GM04504 (cell line): ENCODE measurements at regions not wholly inside any gene's neighbourhood (a gene's known extent, or its start where the extent isn't known, plus 50 kb on each side); places are given as distances from the start of the nearest gene placed in this dataset.
"Not testable (repeated sequence)": the region's sequence is repeated elsewhere in the genome, so short reads cannot be mapped to it uniquely, and the experiment has no call there.

Experiments
- DNase-seq: peaks from one replicate; pipeline ENCODE4 v3.0.0-alpha.2; 2012; ENCODE audit warnings: low read depth

DNA sequence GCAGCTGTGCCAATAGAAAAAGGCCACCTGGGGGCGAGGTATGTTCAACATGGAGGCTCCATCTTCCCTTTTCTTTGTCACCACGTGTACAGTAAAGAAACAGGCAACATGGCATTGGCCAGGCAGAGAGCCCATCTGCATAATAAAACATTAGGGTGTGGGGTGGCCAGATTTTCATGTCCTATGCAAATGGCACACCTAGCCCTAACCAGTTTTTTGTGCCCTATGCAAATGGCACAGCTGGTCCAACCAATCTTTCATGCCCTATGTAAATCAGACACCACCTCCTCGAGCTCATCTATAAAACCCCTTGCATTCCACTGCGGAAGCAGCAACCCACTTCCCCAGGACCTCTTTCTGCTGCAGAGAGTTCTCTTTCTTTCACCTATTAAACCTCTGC is 149.1 kb upstream of the RGS6 start:
- DNase-seq: no peak

DNA sequence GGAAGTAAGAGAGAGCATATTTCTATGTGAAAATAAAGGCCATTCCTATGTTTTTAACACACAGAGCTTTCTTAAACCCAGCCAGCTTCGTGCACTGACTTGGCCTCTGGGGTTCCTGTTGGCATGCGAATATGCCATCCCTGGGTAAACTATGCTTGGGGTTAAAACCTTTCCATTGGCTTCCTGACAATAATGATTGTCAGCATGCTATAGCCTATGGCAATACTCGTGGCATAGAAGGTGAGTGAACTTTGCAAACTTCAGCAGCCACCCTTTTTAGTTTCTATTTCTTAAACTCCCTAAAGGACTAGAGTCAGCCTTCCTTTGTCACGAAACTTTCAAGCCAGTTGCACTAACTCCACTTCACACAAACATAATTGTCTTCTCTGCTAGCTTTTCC is 148.4 kb upstream of the RGS6 start:
- DNase-seq: no peak

GRCh38 chr14:71789005-71789404 is 143.2 kb upstream of the RGS6 start:
- DNase-seq: no peak

- no peak for DNase-seq
Observed at GRCh38 chr14:71799841-71800240, 132.4 kb upstream of the RGS6 start.

DNA sequence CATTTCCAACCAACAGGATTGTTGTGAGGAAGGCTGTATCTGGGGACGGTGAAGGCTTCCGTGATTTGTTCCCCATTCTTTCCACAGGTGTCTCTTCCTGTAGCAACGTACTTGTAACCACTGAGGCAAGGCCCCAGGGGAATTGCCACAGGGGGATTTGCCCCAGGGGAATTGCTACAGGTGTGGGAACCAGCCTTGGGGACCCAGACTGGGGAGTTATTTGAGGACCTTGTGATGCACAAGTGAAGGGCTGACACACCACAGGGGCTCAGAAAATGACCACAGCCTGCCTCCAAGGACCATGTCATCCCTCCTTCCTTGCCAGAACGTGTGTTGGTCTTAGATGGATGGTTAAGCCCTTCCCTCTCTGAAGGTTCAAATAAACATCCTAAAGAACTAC is 131.4 kb upstream of the RGS6 start:
- DNase-seq: no peak

DNA sequence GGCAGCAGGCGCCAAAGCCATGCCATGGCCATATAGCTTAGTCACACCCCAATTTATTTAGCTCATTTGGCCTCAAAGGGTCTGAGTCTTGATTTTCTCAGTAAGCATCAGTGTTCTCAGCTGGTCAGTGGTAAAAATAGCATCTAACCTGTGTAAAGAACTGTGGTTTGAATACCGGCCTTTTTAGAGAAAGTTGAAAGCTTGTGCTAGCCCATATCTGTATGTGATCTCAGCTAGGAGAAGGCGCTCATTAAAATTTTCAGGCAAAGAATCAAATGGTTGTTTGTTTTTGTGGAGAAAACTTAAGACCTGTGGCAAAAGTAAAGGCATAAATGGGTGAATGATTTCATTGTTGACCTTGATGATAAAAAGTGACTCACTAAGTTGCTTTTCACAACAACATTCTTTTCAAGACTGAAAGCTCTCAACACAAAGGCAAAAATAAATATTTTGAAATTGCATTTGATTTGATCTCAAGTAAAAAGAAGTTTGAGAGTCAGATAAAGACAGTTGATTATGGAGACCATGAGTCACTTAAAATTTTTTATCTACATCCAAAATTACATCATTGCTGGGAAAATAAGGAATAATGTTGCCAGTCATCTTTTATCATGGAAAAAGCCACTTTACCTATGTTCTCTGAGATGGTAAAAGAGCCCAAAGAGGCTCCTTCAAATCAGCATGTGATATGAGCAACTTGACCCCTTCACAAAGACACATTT is 128.5 kb upstream of the RGS6 start:
- no peak for DNase-seq

DNA sequence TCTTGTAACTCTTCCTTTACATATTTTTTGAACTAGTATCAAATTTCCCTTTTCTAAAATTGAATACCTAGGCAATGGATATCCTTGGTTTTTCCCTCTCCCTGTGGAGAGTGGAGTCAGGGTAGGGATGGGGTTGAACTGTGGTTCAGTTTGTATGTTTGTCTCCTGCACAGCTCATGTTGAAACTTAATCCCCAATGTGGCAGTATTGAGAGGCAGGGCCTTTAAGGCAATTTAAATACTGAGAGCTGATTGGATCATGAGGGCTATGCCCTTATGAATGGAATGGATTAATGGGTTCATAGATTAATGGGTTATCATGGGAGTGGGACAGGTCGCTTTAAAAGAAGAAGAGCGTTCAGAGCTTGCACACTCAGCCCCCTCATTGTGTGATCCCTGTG is 127.2 kb upstream of the RGS6 start:
- DNase-seq: no peak

DNA sequence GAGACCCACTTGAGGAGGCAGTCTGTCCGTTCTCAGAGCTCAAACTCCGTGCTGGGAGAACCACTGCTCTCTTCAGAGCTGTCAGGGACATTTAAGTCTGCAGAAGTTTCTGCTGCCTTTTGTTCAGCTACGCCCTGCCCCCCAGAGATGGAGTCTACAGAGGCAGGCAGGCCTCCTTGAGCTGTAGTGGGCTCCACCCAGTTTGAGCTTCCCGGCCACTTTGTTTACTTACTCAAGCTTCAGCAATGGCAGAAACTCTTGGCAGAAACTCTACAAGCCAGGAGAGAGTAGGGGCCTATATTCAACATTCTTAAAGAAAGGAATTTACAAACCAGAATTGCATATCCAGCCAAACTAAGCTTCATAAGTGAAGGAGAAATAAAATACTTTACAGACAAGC is 125.2 kb upstream of the RGS6 start:
- DNase-seq: not testable (repeated sequence)

DNA sequence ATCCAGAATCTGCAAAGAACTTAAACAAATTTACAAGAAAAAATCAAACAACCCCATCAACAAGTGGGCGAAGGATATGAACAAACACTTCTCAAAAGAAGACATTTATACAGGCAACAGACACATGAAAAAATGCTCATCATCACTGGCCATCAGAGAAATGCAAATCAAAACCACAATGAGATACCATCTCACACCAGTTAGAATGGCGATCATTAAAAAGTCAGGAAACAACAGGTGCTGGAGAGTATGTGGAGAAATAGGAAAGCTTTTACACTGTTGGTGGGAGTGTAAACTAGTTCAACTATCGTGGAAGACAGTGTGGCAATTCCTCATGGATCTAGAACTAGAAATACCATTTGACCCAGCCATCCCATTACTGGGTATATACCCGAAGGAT is 121.4 kb upstream of the RGS6 start:
- DNase-seq: not testable (repeated sequence)

DNA sequence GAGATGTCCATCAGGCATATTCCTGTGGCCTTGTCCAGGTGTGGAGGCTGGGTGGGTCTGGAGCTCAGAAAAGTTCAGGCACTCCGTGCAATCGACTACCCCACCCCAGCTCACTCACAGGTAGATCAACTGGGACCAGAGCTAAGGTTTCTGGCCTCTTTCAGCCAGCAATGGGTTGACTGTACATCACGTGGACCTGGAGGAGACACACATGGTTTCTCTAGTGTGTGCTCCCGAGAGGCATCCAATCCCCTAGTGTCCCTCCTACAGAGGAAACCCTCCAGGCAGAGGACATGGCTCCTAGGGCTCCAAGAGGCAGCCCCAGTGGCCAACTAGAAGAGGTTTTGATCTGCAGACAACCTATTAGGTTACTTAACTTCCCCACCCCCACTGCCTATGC is 119.5 kb upstream of the RGS6 start:
- DNase-seq: no peak

- no peak for DNase-seq
Observed at GRCh38 chr14:71815110-71815509, 117.1 kb upstream of the RGS6 start.

- DNase-seq: no peak
Observed at GRCh38 chr14:71824816-71825215, 107.4 kb upstream of the RGS6 start.

DNA sequence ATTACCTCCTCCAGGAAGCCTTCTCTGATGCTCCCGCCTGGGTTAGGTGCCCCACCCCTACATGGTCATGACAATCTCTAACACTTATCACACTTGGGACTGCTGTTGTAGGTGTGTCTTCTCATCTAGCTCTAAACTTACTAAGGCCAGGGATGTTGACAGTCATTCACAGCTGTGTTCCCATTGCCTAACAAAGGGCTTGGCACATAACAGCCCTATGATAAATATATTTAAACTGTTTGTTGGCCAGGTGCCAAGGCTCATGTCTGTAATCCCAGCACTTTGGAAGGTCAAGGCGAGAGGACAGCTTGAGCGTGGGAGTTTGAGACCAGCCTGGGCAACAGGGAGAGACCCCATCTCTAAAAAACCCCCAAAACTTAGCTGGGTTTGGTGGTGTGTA is 98.8 kb upstream of the RGS6 start:
- no peak for DNase-seq

- no peak for DNase-seq
Observed at GRCh38 chr14:71834284-71835204, 97.7 kb upstream of the RGS6 start.

GRCh38 chr14:71852181-71852580 is 80.0 kb upstream of the RGS6 start:
- no peak for DNase-seq

- DNase-seq: peak; percentile 42
Observed at GRCh38 chr14:71855399-71856036, 76.7 kb upstream of the RGS6 start.

- DNase-seq: no peak
Observed at GRCh38 chr14:71856199-71856919, 75.9 kb upstream of the RGS6 start.

DNA sequence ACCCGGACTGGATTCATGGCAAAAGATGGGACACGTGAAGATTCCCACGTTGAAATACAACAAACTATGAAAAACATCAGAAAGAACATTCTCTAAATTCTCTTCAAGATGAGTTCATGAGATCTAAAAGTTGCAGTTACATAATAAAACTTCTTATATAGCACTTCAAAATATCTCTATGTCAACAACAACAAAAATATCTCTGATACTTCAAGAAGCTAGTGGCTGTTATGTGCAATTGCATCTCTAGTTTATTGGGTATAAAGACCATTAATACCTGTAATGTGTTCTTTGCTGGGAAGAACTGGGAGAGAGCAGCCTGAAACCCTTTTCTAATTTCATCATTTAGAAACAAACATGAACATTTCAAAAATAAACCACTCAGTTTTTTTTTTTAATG is 69.2 kb upstream of the RGS6 start:
- no peak for DNase-seq

- no peak for DNase-seq
Observed at GRCh38 chr14:71863766-71864165, 68.5 kb upstream of the RGS6 start.
